Mammary epithelial cell (primary cell): ENCODE measurements at regions not wholly inside any gene's neighbourhood (a gene's known extent, or its start where the extent isn't known, plus 50 kb on each side); places are given as distances from the start of the nearest gene placed in this dataset.

ENCODE experiments used
- EZH2 ChIP-seq: IDR thresholded peaks from 2 replicates; pipeline ENCODE4 v1.6.1; 2012; ENCODE audit warnings: low read length, inconsistent platforms, borderline replicate concordance
- TF ChIP-seq, protein P1 (sequence below), 2 donors: IDR thresholded peaks in 1 of 2; conservative IDR thresholded peaks in 1 of 2; 2 replicates each; pipeline ENCODE4 v1.5.1; 2011 to 2012; ENCODE audit warnings: inconsistent platforms in 2 of 2, low read length in 2 of 2, mild to moderate bottlenecking in 2 of 2, control low read depth in 1 of 2, low read depth in 1 of 2; ENCODE audit not compliant: insufficient read depth in 1 of 2; ENCODE audit errors: extremely low read depth in 1 of 2

DNA sequence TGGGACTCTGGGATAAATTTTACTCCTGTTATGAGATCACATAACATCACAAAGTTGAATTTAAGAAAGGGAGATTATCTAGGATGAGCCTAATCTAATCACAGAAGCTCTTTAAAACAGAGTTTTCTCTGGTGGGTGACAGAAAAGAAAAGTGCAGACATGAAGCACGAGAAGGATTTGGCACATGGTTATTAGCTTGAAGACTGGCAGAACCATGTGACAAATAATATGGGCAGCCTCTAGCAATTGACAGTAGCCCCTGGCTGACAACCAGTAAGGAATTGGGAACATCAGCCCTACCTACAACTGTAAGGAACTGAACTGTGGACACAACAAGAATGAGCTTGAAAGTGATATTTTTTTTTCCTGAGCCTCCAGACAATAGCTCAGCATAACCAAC lies 243.1 kb downstream of the HTR1A start:
- TF ChIP-seq, protein P1, sequence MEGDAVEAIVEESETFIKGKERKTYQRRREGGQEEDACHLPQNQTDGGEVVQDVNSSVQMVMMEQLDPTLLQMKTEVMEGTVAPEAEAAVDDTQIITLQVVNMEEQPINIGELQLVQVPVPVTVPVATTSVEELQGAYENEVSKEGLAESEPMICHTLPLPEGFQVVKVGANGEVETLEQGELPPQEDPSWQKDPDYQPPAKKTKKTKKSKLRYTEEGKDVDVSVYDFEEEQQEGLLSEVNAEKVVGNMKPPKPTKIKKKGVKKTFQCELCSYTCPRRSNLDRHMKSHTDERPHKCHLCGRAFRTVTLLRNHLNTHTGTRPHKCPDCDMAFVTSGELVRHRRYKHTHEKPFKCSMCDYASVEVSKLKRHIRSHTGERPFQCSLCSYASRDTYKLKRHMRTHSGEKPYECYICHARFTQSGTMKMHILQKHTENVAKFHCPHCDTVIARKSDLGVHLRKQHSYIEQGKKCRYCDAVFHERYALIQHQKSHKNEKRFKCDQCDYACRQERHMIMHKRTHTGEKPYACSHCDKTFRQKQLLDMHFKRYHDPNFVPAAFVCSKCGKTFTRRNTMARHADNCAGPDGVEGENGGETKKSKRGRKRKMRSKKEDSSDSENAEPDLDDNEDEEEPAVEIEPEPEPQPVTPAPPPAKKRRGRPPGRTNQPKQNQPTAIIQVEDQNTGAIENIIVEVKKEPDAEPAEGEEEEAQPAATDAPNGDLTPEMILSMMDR (conservative IDR thresholded peaks at IDR 0.05 in 1 of 2, IDR thresholded peaks at IDR 0.05 in 1 of 2; ENCODE audit: extremely low read depth in 1 of 2, insufficient read depth in 1 of 2, low read depth in 1 of 2, low read length in 2 of 2), result no peak
- TF ChIP-seq EZH2, result no peak
